HepG2 (cell line): ENCODE measurements at regions not wholly inside any gene's neighbourhood (a gene's known extent, or its start where the extent isn't known, plus 50 kb on each side); places are given as distances from the start of the nearest gene placed in this dataset.

Source experiments
- ATAC-seq: fragments of 200-7000 bp; cut with Tn5 transposase; 3 replicates; pipeline ENCODE4 v1.9.1; 2020; ENCODE audit warnings: mild to moderate bottlenecking, moderate library complexity
- BruUV-seq: library from RNA; stranded (reverse); fragments of 400-500 nt; replicated peaks from 2 replicates; lab custom pipeline; 2021; lab: Mats Ljungman, UMichigan
- CTCF ChIA-PET: fragments of 300-600 bp; formaldehyde crosslinking; extraction: SDS; loops from one replicate; lab custom pipeline; 2021; ENCODE audit warnings: low total read pairs, inconsistent platforms, low intra/inter-chr PET ratio; lab: Yijun Ruan, JAX
- POLR2A ChIA-PET: fragments of 350-600 bp; sonication (Branson Sonifier 250); formaldehyde crosslinking; loops from one replicate; lab custom pipeline; 2020; ENCODE audit warnings: antibody characterized with exemption, inconsistent platforms; lab: Yijun Ruan, JAX
- DNase-seq: peaks from one replicate; pipeline ENCODE4 v3.0.0-alpha.2; 2015; ENCODE audit warnings: low spot score
- FAIRE-seq: peaks from 3 replicates; lab custom pipeline; 2011; peaks lifted over from hg19 to GRCh38; lab: Jason Lieb, UNC
- H2AFZ ChIP-seq: one replicate; pipeline ENCODE4 v1.6.1; 2011; ENCODE audit warnings: low read length, inconsistent platforms
- H3K27ac ChIP-seq: fragments of 300-600 bp; 3 replicates; pipeline ENCODE4 v1.8.0; 2011; ENCODE audit warnings: mixed run types, mild to moderate bottlenecking, mixed read lengths, low read length, inconsistent platforms; ENCODE audit not compliant: insufficient read depth; ENCODE audit errors: extremely low read length
- H3K27me3 ChIP-seq, 2 experiments: fragments of 200-600 bp in 1 of 2; 2 replicates in 1 of 2; 3 replicates in 1 of 2; pipeline versions ENCODE4 v1.6.0 to v1.8.0; 2011; ENCODE audit warnings: low read length in 2 of 2, mild to moderate bottlenecking in 2 of 2, moderate library complexity in 2 of 2, inconsistent platforms in 1 of 2; ENCODE audit not compliant: insufficient read depth in 2 of 2, control insufficient read depth in 1 of 2
- H3K36me3 ChIP-seq, 2 experiments: fragments of 200-600 bp in 1 of 2; replicated peaks in 1 of 2; 2 replicates in 1 of 2; 3 replicates in 1 of 2; pipeline versions ENCODE4 v1.5.1 to v1.8.0; 2011; ENCODE audit warnings: low read length in 2 of 2, inconsistent platforms in 1 of 2; ENCODE audit not compliant: insufficient read depth in 2 of 2, control insufficient read depth in 1 of 2
- H3K4me1 ChIP-seq: 2 replicates; pipeline ENCODE4 v1.5.1; 2012; ENCODE audit warnings: low read length, inconsistent platforms; ENCODE audit not compliant: insufficient read depth
- H3K4me2 ChIP-seq: 2 replicates; pipeline ENCODE4 v1.6.0; 2011; ENCODE audit warnings: low read depth, low read length, inconsistent platforms
- H3K4me3 ChIP-seq, 3 experiments: fragments of 200-600 bp in 1 of 3; sonication (generic), shearing (Covaris generic) in 1 of 3; replicated peaks in 1 of 3; 2 replicates each; pipeline ENCODE4 v1.5.1; 2011 to 2016; ENCODE audit warnings: low read length in 3 of 3, inconsistent platforms in 2 of 3, low read depth in 2 of 3, mild to moderate bottlenecking in 2 of 3, control low read depth in 1 of 3, mixed read lengths in 1 of 3; ENCODE audit not compliant: insufficient read depth in 1 of 3
- H3K79me2 ChIP-seq: one replicate; pipeline ENCODE4 v1.6.1; 2011; ENCODE audit warnings: low read length, inconsistent platforms; ENCODE audit not compliant: insufficient read depth
- H3K9ac ChIP-seq: 2 replicates; pipeline ENCODE4 v1.6.0; 2011; ENCODE audit warnings: mild to moderate bottlenecking, low read depth, low read length, inconsistent platforms; ENCODE audit not compliant: insufficient read depth
- H3K9me3 ChIP-seq: 2 replicates; pipeline ENCODE4 v1.5.1; 2012; ENCODE audit warnings: mild to moderate bottlenecking, low read length
- H4K20me1 ChIP-seq: 2 replicates; pipeline ENCODE4 v1.6.0; 2011; ENCODE audit warnings: inconsistent platforms, mild to moderate bottlenecking, low read length, moderate library complexity; ENCODE audit not compliant: insufficient read depth
- CBX2 ChIP-seq, 2 experiments: fragments of 200-600 bp in 1 of 2; sonication (generic); formaldehyde crosslinking in 1 of 2; IDR thresholded peaks; 2 replicates each; pipeline versions ENCODE4 v1.7.0 to v1.8.1; 2018 to 2022; ENCODE audit warnings: low read depth in 2 of 2, low read length in 1 of 2, mild to moderate bottlenecking in 1 of 2, missing genetic modification reagents in 1 of 2
- CEBPB ChIP-seq: IDR thresholded peaks from 2 replicates; pipeline ENCODE4 v1.6.1; 2011; ENCODE audit warnings: low read depth, low read length, improper control_type of control experiment, borderline replicate concordance
- DNMT3B ChIP-seq: conservative IDR thresholded peaks from 2 replicates; pipeline ENCODE4 v1.6.1; 2016; ENCODE audit warnings: missing biosample characterization, control low read depth
- GFI1 ChIP-seq: sonication (generic); formaldehyde crosslinking; IDR thresholded peaks from 2 replicates; pipeline ENCODE4 v1.5.0; 2020; ENCODE audit warnings: missing genetic modification reagents, mild to moderate bottlenecking, borderline replicate concordance
- HDAC6 ChIP-seq: fragments of 200-600 bp; sonication (generic); IDR thresholded peaks from 2 replicates; pipeline ENCODE4 v1.7.0; 2017; ENCODE audit warnings: mild to moderate bottlenecking, antibody characterized with exemption, low read length, low read depth
- HOXA9 ChIP-seq: sonication (generic); formaldehyde crosslinking; IDR thresholded peaks from 2 replicates; pipeline ENCODE4 v1.8.1; 2022; ENCODE audit warnings: missing genetic modification reagents, mild to moderate bottlenecking, moderate library complexity, borderline replicate concordance
- KLF15 ChIP-seq: sonication (generic); formaldehyde crosslinking; IDR thresholded peaks from 2 replicates; pipeline ENCODE4 v1.8.1; 2023; ENCODE audit warnings: borderline replicate concordance, mild to moderate bottlenecking, inconsistent platforms, missing genetic modification reagents, mixed read lengths
- MTF2 ChIP-seq: sonication (generic); formaldehyde crosslinking; IDR thresholded peaks from 2 replicates; pipeline ENCODE4 v1.5.0; 2020; ENCODE audit warnings: missing genetic modification reagents, borderline replicate concordance
- SP1 ChIP-seq, 2 experiments: fragments of 450-650 bp in 1 of 2; sonication (generic) in 1 of 2; formaldehyde crosslinking in 1 of 2; IDR thresholded peaks; 2 replicates each; pipeline versions ENCODE4 v1.4.0 to v1.6.1; 2016 to 2020; ENCODE audit warnings: missing genetic modification reagents in 1 of 2
- STAG1 ChIP-seq: sonication (generic); formaldehyde crosslinking; IDR thresholded peaks from 2 replicates; pipeline ENCODE4 v1.4.0; 2020; ENCODE audit warnings: missing genetic modification reagents
- ZNF510 ChIP-seq: sonication (generic); formaldehyde crosslinking; IDR thresholded peaks from 2 replicates; pipeline ENCODE4 v1.4.0; 2020; ENCODE audit warnings: low read depth, mild to moderate bottlenecking, missing genetic modification reagents
- ZNF563 ChIP-seq: sonication (generic); formaldehyde crosslinking; IDR thresholded peaks from 2 replicates; pipeline ENCODE4 v1.8.0; 2022; ENCODE audit warnings: mild to moderate bottlenecking, moderate library complexity, missing genetic modification reagents
- ZNF850 ChIP-seq: sonication (generic); formaldehyde crosslinking; conservative IDR thresholded peaks from 2 replicates; pipeline ENCODE4 v1.9.0; 2021; ENCODE audit warnings: mild to moderate bottlenecking, missing genetic modification reagents
- WGBS: methylation state at CpG from one replicate; pipeline ENCODE4 v1.1.6; 2017; ENCODE audit warnings: low lambda C conversion rate; 5-methylcytosine and 5-hydroxymethylcytosine counted together
- in situ Hi-C: cut with HindIII; loops from 2 replicates; pipeline ENCODE4 v1.10.0; 2017; ENCODE audit warnings: low pct_unique_long_range_greater_than_20kb; ENCODE audit not compliant: extremely low pct_ligation_motif_present
- intact Hi-C: fragments of 100-400 bp; cut with micrococcal nuclease; formaldehyde crosslinking; loops from one replicate; pipeline ENCODE4 v1.10.0; 2022; ENCODE audit not compliant: unreplicated experiment
- TF ChIP-seq, protein P1 (sequence below): IDR thresholded peaks from 2 replicates; pipeline ENCODE4 v1.6.1; 2016; ENCODE audit warnings: low read depth, missing genetic modification reagents, missing compliant biosample characterization
- TF ChIP-seq, protein P2 (sequence below): sonication (generic); formaldehyde crosslinking; IDR thresholded peaks from 2 replicates; pipeline ENCODE4 v1.5.0; 2020; ENCODE audit warnings: mild to moderate bottlenecking, missing genetic modification reagents, borderline replicate concordance
- TF ChIP-seq, protein P3 (sequence below): sonication (generic); formaldehyde crosslinking; conservative IDR thresholded peaks from 2 replicates; pipeline ENCODE4 v1.8.0; 2022; ENCODE audit warnings: missing genetic modification reagents

DNA sequence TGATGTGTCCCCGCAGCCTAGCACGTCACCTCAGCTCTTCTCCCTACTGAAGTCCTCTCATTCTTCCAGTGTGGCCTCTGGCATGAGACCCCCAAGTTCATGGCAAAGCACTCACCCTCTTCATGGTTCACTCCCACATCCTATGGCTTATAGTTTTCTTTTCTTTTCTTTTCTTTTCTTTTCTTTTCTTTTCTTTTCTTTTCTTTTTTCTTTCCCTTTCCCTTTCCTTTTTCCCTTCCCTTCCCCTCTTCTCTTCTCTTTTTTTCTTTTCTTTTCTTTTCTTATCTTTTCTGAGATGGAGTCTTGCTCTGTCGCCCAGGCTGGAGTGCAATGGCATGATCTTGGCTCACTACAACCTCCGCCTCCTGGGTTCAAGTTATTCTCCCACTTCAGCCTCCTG, 58.4 kb upstream of the NLRP1 start:
- H3K79me2 ChIP-seq = no peaks in the 10 kb centered on the region
- no peak overlapping the region for H3K9ac ChIP-seq
- intact Hi-C loops (no loop called here), in situ Hi-C loops (no loop called here)
- ChIA-PET POLR2A (no interaction called here), CTCF (no interaction called here)
- no peaks in the 10 kb centered on the region for H4K20me1 ChIP-seq
- H3K27ac ChIP-seq = no peak overlapping the region
- H3K27me3 ChIP-seq = peaks cover 0 to 10% of the 10 kb centered on the region in 2 experiments; a peak in 1 of 5 replicates
- H3K4me3 ChIP-seq = no peak overlapping the region
- no peak overlapping the region for H3K4me2 ChIP-seq
- no peak overlapping the region for H2AFZ ChIP-seq
- no peaks in the 10 kb centered on the region for H3K9me3 ChIP-seq
- DNase-seq (no peak), FAIRE-seq (no peak), ATAC-seq (no peak)
- H3K4me1 ChIP-seq = no peaks in the 10 kb centered on the region
- H3K36me3 ChIP-seq = no peaks in the 10 kb centered on the region
- BruUV-seq = no TSS peak
- WGBS = 33% methylated on average over 4 of the region's 4 CpGs
- TF ChIP-seq ZNF563 (no peak), HDAC6 (no peak), CBX2 (IDR thresholded peaks at IDR 0.05; ENCODE audit: low read depth, low read length) (no peak), CBX2 (CRISPR knock-in tag; IDR thresholded peaks at IDR 0.05; ENCODE audit: low read depth) (no peak), ZNF510 (CRISPR knock-in tag) (no peak), CEBPB (no peak), HOXA9 (CRISPR knock-in tag) (no peak), KLF15 (CRISPR knock-in tag) (no peak), ZNF850 (CRISPR knock-in tag) (no peak), GFI1 (CRISPR knock-in tag) (no peak), DNMT3B (CRISPR knock-in tag) (no peak), SP1 (IDR thresholded peaks at IDR 0.05) (no peak), SP1 (CRISPR knock-in tag; IDR thresholded peaks at IDR 0.05) (no peak), MTF2 (CRISPR knock-in tag) (no peak), STAG1 (no peak)
- TF ChIP-seq, protein P1, sequence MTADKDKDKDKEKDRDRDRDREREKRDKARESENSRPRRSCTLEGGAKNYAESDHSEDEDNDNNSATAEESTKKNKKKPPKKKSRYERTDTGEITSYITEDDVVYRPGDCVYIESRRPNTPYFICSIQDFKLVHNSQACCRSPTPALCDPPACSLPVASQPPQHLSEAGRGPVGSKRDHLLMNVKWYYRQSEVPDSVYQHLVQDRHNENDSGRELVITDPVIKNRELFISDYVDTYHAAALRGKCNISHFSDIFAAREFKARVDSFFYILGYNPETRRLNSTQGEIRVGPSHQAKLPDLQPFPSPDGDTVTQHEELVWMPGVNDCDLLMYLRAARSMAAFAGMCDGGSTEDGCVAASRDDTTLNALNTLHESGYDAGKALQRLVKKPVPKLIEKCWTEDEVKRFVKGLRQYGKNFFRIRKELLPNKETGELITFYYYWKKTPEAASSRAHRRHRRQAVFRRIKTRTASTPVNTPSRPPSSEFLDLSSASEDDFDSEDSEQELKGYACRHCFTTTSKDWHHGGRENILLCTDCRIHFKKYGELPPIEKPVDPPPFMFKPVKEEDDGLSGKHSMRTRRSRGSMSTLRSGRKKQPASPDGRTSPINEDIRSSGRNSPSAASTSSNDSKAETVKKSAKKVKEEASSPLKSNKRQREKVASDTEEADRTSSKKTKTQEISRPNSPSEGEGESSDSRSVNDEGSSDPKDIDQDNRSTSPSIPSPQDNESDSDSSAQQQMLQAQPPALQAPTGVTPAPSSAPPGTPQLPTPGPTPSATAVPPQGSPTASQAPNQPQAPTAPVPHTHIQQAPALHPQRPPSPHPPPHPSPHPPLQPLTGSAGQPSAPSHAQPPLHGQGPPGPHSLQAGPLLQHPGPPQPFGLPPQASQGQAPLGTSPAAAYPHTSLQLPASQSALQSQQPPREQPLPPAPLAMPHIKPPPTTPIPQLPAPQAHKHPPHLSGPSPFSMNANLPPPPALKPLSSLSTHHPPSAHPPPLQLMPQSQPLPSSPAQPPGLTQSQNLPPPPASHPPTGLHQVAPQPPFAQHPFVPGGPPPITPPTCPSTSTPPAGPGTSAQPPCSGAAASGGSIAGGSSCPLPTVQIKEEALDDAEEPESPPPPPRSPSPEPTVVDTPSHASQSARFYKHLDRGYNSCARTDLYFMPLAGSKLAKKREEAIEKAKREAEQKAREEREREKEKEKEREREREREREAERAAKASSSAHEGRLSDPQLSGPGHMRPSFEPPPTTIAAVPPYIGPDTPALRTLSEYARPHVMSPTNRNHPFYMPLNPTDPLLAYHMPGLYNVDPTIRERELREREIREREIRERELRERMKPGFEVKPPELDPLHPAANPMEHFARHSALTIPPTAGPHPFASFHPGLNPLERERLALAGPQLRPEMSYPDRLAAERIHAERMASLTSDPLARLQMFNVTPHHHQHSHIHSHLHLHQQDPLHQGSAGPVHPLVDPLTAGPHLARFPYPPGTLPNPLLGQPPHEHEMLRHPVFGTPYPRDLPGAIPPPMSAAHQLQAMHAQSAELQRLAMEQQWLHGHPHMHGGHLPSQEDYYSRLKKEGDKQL (CRISPR knock-in tag) = no peak
- TF ChIP-seq, protein P2, sequence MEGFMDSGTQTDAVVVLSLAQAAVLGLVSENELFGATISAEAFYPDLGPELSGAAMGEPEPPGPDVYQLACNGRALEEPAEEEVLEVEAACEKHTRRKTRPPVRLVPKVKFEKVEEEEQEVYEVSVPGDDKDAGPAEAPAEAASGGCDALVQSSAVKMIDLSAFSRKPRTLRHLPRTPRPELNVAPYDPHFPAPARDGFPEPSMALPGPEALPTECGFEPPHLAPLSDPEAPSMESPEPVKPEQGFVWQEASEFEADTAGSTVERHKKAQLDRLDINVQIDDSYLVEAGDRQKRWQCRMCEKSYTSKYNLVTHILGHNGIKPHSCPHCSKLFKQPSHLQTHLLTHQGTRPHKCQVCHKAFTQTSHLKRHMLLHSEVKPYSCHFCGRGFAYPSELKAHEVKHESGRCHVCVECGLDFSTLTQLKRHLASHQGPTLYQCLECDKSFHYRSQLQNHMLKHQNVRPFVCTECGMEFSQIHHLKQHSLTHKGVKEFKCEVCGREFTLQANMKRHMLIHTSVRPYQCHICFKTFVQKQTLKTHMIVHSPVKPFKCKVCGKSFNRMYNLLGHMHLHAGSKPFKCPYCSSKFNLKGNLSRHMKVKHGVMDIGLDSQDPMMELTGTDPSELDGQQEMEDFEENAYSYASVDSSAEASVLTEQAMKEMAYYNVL (CRISPR knock-in tag) = no peak
- TF ChIP-seq, protein P3, sequence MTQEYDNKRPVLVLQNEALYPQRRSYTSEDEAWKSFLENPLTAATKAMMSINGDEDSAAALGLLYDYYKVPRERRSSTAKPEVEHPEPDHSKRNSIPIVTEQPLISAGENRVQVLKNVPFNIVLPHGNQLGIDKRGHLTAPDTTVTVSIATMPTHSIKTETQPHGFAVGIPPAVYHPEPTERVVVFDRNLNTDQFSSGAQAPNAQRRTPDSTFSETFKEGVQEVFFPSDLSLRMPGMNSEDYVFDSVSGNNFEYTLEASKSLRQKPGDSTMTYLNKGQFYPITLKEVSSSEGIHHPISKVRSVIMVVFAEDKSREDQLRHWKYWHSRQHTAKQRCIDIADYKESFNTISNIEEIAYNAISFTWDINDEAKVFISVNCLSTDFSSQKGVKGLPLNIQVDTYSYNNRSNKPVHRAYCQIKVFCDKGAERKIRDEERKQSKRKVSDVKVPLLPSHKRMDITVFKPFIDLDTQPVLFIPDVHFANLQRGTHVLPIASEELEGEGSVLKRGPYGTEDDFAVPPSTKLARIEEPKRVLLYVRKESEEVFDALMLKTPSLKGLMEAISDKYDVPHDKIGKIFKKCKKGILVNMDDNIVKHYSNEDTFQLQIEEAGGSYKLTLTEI (CRISPR knock-in tag) = no peak
